HG02970 (cell line): ENCODE measurements at regions not wholly inside any gene's neighbourhood (a gene's known extent, or its start where the extent isn't known, plus 50 kb on each side); places are given as distances from the start of the nearest gene placed in this dataset.
"Not testable (repeated sequence)": the region's sequence is repeated elsewhere in the genome, so short reads cannot be mapped to it uniquely, and the experiment has no call there.

Source experiments
- ATAC-seq: cut with Tn5 transposase; IDR thresholded peaks from one replicate; pipeline ENCODE4 v1.9.1; 2021; ENCODE audit warnings: mild to moderate bottlenecking, moderate library complexity, moderate number of reproducible peaks; ENCODE audit not compliant: unreplicated experiment, low FRiP score

DNA sequence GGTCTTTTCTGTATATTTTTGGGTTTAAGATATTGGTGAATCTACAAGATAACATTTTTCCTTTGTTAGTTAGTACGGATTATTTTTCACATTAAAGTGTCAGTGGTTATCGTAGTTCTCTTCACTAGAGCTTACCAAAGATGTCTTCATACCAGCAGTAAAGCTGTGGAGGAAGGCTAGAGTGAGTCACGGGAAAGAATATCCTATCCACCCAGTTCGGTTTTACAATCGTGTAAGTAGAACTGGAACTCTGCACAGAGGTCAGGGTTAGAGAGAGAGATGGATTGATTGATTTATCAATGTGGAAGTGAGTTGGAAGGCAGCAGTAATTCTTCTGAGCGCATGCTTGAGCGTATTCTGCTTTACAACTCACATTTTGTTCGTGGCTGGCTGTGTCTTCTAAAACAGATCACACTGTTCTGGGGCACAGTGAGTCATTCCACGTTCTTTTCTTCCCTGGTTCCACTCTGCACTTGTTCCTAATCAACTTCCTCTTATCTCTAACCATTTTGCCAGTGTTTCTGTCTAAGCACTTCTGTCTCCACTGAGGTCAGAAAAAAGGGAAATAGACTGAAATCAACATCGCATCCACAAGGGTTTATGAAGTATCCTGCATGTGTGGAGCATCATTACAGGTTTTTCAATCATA lies 86.5 kb upstream of the ARRDC3 start:
- ATAC-seq = no peak

DNA sequence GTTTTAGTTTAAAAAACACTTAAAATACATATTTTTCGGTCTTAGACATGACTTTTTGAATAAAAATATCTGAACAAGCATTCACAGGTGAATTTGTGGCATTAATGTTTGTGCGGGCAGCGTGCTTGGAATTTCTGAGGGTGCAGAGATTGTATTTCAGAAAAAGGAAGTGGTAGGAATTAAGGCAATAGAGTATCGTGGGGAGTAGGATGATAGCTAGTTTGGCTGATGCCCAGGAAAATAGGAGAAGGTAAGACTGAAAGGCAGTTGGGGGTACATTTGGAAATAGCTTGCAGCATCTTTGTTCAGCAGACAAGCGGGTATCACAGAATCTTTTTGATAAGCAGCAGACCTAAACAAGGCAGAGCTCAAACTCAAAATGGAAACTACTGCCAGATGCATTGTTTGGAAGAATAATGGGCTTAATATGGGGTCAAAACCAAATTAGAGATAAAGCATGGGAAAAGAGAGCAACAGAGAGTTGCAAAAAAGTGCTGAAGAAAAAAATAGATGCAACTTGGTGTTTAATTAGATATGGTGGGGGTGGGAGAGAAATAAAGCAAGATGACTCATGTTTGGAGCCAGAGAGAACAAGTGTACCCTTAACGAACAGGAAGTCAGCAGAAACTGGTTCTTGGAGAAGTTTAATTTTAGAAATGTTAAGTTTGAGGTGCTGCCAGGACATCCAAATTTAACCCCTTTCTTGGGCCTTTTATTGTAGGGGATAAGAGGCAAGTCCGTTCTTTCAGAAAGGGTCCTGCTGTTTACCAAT lies 85.7 kb upstream of the ARRDC3 start:
- ATAC-seq = no peak

DNA sequence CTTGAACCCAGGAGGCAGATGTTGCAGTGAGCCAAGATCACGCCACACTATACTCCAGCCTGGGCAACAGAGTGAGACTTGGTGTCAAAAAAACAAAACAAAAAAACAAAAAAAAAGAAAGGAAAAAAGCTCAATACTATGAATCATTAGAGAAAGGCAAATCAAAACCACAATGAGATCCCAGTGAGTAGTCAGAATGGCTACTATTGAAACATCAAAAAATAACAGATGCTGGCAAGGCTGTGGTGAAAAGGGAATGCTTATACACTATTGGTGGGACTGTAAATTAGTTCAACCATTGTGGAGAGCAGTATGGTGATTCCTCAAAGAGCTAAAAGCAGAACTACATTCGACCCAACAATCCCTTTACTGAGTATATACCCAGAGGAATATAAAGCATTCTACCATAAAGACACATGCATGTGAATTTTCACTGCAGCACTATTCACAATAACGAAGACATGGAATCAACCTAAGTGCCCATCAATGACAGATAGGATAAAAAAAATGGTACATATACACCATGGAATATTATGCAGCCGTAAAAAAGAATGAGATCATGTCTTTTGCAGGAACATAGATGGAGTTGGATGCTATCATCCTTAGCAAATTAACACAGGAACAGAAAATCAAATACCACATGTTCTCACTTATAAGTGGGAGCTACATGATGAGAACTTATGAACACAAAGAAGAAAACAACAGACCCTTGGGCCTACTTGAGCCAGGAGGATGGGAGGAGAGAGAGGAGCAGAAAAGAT lies 81.9 kb upstream of the ARRDC3 start:
- no peak for ATAC-seq

DNA sequence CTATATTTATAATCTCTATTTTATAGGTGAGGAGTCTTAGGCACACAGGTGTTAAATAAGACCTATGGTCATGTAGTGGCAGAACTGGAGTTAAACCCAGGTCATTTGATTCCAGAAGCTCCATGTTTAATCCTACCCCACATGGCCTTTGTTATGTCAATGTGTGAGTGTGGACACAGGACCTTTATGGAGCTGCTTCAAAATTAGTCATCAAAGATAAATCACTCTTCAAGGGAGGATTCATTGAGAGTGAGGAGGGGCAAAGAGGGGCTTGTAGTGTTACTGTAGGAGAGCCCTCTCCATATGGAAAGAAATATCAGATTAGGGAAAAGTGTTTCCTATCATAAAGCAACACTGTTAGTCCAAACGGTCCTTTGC lies 74.6 kb upstream of the ARRDC3 start:
- ATAC-seq = no peak

DNA sequence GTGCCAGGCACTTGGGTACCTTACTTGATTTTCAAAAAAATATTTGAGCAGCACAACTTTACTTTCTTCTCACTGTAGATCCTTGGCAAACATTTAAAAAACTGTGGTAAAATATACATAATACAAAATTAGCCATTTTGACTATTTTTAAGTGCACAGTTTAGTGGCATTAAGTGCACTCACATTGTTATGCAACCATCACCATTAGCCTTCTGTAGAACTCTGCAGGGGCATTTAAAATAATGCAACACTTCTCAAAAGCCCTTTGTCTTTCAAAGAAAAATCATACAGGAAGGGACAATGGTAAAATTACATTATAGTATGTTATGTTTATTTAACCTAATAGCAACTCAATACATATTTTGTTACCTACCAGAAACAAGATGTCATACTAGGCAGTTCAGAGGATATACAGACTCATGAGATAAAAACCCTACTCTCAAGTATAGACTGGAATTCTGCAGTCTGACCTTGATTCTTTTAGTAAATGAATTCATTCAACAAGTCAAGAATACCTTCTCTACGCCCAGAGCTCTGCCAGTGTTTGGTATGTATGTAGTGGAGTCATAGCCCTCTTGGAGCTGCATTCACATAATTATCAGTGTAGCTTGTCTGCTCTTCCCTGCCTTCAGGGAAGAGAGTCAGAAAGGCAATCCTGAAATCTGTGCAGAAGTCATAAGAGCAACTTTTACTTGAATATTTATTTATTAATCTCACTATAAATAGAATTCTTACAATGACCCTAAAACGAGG lies 74.0 kb upstream of the ARRDC3 start:
- ATAC-seq = no peak

DNA sequence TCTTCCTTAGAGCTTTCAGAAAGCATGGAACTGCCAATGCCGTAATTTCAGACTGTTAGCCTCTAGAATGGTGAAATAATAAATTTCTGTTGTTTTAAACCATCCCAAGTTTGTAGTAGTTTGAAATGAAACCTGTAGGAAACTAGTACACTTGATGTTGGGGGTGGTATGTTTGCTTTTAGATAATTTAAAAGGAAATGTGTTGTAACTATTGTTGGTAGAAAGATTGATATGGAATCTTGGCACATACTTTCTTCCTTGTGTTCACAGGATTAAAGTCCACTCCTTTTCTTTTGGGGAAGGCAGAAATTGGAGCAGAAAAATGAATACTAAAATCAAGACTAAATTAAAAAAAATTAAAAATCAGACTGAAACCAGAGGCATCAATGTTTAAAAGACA lies 66.0 kb upstream of the ARRDC3 start:
- no peak for ATAC-seq

DNA sequence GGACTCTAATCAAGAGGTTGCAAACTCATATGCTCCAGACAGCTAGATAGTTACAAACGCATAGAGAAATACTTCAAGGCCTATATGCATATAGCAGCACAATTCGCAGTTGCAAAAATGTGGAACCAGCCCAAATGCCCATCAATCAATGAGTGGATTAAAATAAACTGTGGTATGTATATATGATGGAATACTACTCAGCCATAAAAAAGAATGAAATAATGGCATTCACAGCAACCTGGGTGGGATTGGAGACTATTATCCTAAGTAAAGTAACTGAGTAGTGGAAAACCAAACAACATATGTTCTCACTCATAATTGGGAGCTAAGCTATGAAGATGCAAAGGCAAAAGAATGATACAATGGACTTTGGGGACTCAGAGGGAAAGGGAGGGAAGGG lies 65.0 kb upstream of the ARRDC3 start:
- not testable (repeated sequence) for ATAC-seq

DNA sequence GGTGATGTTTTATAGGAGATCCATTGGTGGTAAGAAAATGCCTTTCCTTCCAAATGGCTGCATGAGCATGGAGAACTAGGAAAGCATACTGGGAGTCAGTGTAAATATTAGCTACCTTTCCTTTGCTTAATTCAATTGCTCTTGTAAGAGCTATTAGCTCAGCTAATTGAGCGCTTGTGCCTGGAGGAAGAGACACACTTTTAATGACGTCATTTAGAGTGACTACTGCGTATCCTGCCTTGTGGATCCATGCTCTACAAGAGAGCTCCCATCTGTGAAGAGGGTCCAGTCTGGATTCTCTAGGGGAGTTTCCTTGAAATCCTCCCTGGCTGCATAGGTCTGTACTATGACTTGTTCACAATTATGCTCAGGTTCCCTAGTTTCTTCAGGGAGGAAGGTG lies 63.8 kb upstream of the ARRDC3 start:
- not testable (repeated sequence) for ATAC-seq

DNA sequence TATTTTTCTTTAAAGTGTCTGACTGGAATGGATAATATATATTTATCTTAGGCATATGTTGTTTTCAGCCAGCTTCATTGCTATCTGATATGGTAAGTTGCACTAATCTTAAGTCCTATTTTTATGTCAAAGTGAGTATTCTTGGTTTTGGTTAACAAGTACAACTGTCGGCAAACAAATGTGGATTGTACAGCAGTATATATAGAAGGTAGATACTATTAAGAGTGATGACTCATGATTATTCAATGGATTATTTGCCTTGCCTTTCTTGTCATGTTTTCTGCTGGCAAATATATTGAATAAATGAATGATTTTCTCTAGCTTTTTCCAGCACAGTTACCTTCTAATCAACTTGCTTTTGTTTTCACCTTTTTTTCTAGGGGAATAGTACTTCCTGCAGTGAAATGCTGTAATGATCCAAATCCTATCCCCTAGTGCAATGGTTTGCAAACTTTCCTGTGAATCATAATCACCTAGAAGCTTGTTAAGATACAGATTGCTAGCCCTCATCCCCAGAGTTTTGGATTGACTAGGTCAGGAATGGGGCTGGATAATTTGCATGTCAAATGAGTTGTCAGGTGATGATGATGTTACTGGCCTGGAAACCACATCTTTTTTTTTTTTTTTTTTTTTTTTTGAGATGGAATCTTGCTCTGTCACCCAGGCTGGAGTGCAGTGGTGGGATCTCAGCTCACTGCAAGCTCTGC lies 60.8 kb upstream of the ARRDC3 start:
- no peak for ATAC-seq

DNA sequence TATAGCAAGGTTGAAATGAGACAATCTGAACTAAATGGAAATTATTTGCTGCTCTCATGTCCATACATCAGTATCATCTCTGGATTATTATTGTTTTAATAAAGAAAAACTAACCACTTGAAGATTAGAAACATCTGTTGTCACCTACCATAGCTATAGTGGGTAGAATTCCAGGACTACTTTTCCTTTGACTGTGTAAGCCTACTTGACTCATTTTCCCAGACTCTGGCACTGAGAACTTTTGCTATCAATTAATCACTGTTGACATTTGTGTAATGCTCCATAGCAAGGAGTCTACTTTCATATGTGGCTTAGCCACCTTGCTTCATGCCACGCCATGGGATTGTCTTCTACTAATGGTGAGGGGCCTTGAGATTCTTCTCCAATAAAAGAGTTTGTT lies 59.9 kb upstream of the ARRDC3 start:
- ATAC-seq = no peak

DNA sequence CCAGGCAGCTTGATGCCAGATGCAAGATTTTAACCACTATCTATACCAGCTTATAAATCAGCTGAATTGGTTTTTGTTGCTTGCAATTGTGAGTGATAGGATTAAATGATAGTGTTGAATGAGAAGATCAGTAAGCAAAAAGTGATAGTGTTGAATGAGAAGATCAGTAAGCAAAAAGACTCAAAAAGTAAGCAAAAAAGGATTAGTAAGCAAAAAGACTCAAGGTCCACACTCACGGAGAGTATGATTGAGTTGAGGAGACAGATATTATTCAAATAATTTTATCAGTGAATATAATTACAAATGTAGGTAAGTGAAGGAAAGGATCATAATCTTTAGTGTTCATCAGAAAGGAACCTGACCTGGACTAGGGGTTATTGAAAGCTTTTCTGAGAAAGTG lies 58.0 kb upstream of the ARRDC3 start:
- no peak for ATAC-seq

DNA sequence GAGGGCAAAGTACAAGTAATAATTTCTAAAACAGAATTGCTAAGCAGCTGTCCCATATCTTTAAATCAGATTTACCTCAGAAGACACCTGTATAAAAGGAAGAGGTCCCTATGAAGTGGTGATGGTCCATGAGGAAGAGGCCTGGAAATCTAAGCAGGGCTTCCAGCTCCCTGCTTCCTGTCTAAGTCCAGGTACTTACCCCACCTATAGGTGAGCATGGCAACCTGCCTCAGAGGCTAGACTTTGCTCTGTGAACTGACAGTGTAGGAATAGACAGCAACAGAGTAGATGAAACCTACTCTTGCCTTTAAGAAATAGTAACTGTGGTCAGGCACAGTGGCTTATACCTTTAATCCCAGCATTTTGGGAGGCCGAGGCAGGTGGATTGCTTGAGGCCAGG lies 55.8 kb upstream of the ARRDC3 start:
- no peak for ATAC-seq

DNA sequence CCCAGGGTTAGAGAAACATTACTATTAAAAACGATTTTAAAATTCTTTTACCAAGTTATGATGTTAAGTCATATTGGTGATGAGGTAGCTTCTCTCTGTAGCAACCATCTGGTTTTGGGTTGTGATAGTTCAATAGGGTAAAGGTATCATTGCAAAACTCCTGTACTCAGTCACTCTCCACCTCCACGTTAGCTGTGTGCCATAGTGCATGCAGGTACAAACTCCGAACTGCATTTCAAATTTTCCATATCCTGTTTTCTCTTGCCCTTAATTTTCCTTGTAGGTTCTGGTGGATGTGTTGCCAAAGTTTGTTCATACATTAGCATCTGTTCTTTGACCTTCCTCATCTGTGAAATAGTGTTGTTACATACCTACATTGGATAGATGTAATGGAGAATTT lies 53.1 kb upstream of the ARRDC3 start:
- no peak for ATAC-seq

DNA sequence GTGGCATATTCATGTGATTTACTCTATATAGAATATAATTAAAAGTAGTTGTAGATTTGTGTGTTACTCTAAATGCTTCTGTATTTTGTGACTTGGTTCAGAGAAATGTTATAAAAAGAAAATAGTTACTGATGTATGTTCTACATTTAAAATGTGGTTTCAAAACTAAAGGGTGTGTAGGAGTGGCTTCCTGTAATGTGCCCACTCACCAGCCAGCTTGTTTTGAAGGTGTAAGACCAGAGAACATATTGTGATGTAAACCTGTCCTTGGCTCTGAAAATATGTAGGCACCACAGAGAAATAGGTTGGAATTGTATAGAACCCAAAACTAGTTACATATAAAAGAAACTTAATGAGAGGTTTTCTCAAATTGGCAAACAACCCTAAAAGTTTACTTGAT lies 51.2 kb upstream of the ARRDC3 start:
- no peak for ATAC-seq

DNA sequence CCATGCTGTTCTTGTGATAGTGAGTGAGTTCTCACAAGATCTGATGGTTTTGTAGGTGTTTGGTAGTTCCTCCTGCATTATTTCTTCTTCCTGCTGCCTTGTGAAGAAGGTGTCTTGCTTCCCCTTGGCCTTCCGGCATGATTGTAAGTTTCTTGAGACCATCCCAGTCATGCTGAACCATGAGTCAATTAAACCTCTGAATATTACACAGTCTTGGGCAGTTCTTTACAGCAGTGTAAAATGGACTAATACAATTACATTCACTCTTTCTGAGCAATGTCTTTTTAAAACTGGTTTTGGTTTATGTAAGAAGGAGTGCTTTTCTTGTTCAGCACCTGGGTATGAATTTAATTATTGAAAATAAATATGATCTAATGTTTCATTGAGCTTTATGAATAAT lies 50.7 kb upstream of the ARRDC3 start:
- ATAC-seq = no peak
